Lung (tissue), 11 donors: ENCODE measurements at regions not wholly inside any gene's neighbourhood (a gene's known extent, or its start where the extent isn't known, plus 50 kb on each side); places are given as distances from the start of the nearest gene placed in this dataset.
A peak's percentile ranks its signal among the peaks of the same experiment; 100 is the strongest.

Experiments
- ATAC-seq: fragments of 200-7000 bp; cut with Tn5 transposase; one replicate; pipeline ENCODE4 v1.9.1; 2020; ENCODE audit warnings: moderate number of reproducible peaks; ENCODE audit not compliant: insufficient read depth, low FRiP score
- DNase-seq, 3 donors: peaks; one replicate each; pipeline ENCODE4 v3.0.0-alpha.2; 2013 to 2017
- H3K27ac ChIP-seq, 2 donors: one replicate each; pipeline ENCODE4 v1.5.1; 2013; ENCODE audit warnings: mild to moderate bottlenecking in 2 of 2, moderate library complexity in 2 of 2, control low read depth in 1 of 2, inconsistent platforms in 1 of 2, low read depth in 1 of 2, low read length in 1 of 2
- H3K27me3 ChIP-seq, 3 donors: one replicate each; pipeline ENCODE4 v1.5.1; 2013; ENCODE audit warnings: low read length in 2 of 3; ENCODE audit not compliant: control insufficient read depth in 3 of 3, insufficient read depth in 3 of 3
- H3K36me3 ChIP-seq, 4 donors: one replicate each; pipeline ENCODE4 v1.5.1; 2013; ENCODE audit warnings: low read length in 4 of 4, mild to moderate bottlenecking in 1 of 4, moderate library complexity in 1 of 4; ENCODE audit not compliant: control insufficient read depth in 4 of 4, insufficient read depth in 4 of 4
- H3K4me1 ChIP-seq, 5 donors: one replicate each; pipeline ENCODE4 v1.5.1; 2013; ENCODE audit warnings: low read length in 5 of 5, mild to moderate bottlenecking in 2 of 5, moderate library complexity in 1 of 5; ENCODE audit not compliant: control insufficient read depth in 5 of 5, insufficient read depth in 5 of 5
- H3K4me3 ChIP-seq: one replicate; pipeline ENCODE4 v1.5.1; 2013; ENCODE audit warnings: mild to moderate bottlenecking, control low read depth, moderate library complexity
- H3K9ac ChIP-seq, 2 donors: one replicate each; pipeline ENCODE4 v1.5.1; 2013; ENCODE audit warnings: low read length in 2 of 2, control low read depth in 1 of 2; ENCODE audit not compliant: insufficient read depth in 1 of 2
- H3K9me3 ChIP-seq, 4 donors: one replicate each; pipeline ENCODE4 v1.5.1; 2013; ENCODE audit warnings: low read length in 3 of 4, mild to moderate bottlenecking in 1 of 4, moderate library complexity in 1 of 4; ENCODE audit not compliant: control insufficient read depth in 4 of 4, insufficient read depth in 3 of 4
- CTCF ChIP-seq: IDR thresholded peaks from 2 replicates; pipeline ENCODE4 v1.5.1; 2012; ENCODE audit warnings: mild to moderate bottlenecking; ENCODE audit errors: control extremely low read depth, extremely low read depth
- WGBS, 2 donors: extraction: QIAGEN DNeasy Blood & Tissue Kit; methylation state at CpG; one replicate each; pipeline ENCODE4 v1.1.7; 2013; 5-methylcytosine and 5-hydroxymethylcytosine counted together
- donor health status: control.
- donor health status: control.
- donor health status: Bipolar disorder and iron deficiency.
- donor health status: healthy.
- donor health status: DM: yes; HTN: yes; CAD: no.

- H3K9me3 ChIP-seq: no peaks in the 10 kb centered on the region
- H3K4me3 ChIP-seq: no peak overlapping the region
- no peak for TF ChIP-seq CTCF
- no peak overlapping the region for H3K9ac ChIP-seq
- DNase-seq (peak in 2 of 3 donors; percentile 11 to 20), ATAC-seq (no peak)
- no peak overlapping the region for H3K27ac ChIP-seq
- WGBS, 2 donors: 93 to 100% methylated on average over 1 of the region's 1 CpG
- peaks cover 0 to 3% (median 0%) of the 10 kb centered on the region in 5 donors for H3K4me1 ChIP-seq
- H3K27me3 ChIP-seq: no peaks in the 10 kb centered on the region
- no peaks in the 10 kb centered on the region for H3K36me3 ChIP-seq
These were observed 186.2 kb upstream of the PARD3B start for GRCh38 chr2:204359076-204359475.

GRCh38 chr2:204360218-204361007 lies 184.9 kb upstream of the PARD3B start:
- WGBS, 2 donors: 83 to 84% methylated on average over 5 of the region's 5 CpGs
- Histone ChIP-seq H3K4me1 (peaks cover 0 to 7% (median 0%) of the 10 kb centered on the region in 5 donors), H3K27ac (no peak overlapping the region), H3K4me3 (no peak overlapping the region), H3K9ac (no peak overlapping the region), H3K9me3 (no peaks in the 10 kb centered on the region), H3K36me3 (no peaks in the 10 kb centered on the region), H3K27me3 (no peaks in the 10 kb centered on the region)
- TF ChIP-seq CTCF: no peak
- ATAC-seq (no peak), DNase-seq (no peak)

- Histone ChIP-seq H3K27ac (no peak overlapping the region), H3K4me3 (no peak overlapping the region), H3K9me3 (no peaks in the 10 kb centered on the region), H3K27me3 (no peaks in the 10 kb centered on the region), H3K4me1 (peaks cover 0 to 13% (median 3%) of the 10 kb centered on the region in 5 donors), H3K9ac (no peak overlapping the region), H3K36me3 (no peaks in the 10 kb centered on the region)
- DNase-seq: no peak
- ATAC-seq: no peak
- WGBS, 2 donors: 77 to 79% methylated on average over 2 of the region's 2 CpGs
- no peak for TF ChIP-seq CTCF
These were observed 183.5 kb upstream of the PARD3B start for GRCh38 chr2:204361738-204362137.

GRCh38 chr2:204362581-204362980 lies 182.7 kb upstream of the PARD3B start:
- WGBS, 2 donors: 87 to 89% methylated on average over 2 of the region's 2 CpGs
- TF ChIP-seq CTCF: no peak
- no peaks in the 10 kb centered on the region for H3K36me3 ChIP-seq
- H3K27ac ChIP-seq: no peak overlapping the region
- H3K27me3 ChIP-seq: no peaks in the 10 kb centered on the region
- DNase-seq: no peak
- no peaks in the 10 kb centered on the region for H3K9me3 ChIP-seq
- H3K4me1 ChIP-seq: peaks cover 0 to 15% (median 3%) of the 10 kb centered on the region in 5 donors
- H3K9ac ChIP-seq: no peak overlapping the region
- no peak for ATAC-seq
- H3K4me3 ChIP-seq: no peak overlapping the region
